ENCODE measurements at regions not wholly inside any gene's neighbourhood (a gene's known extent, or its start where the extent isn't known, plus 50 kb on each side); places are given as distances from the start of the nearest gene placed in this dataset.
"Not testable (repeated sequence)": the region's sequence is repeated elsewhere in the genome, so short reads cannot be mapped to it uniquely, and the experiment has no call there.

DNA sequence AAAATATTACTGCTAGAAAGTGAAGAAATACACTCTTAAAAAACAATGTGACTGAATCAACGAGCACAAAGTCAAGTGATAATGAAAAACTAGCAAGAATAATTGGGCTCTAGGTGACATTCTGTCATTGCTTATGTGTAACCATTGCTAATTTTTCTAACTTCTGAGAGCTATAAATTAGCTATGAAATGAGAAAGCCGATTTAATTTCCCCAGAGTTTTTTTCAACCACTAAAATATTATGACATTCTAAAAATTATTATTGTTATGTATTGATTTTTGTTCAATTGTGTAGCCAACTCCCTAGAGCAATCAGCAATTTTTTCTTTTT is 458.6 kb upstream of the ATXN8OS start:
- no peak for DNase-seq

DNA sequence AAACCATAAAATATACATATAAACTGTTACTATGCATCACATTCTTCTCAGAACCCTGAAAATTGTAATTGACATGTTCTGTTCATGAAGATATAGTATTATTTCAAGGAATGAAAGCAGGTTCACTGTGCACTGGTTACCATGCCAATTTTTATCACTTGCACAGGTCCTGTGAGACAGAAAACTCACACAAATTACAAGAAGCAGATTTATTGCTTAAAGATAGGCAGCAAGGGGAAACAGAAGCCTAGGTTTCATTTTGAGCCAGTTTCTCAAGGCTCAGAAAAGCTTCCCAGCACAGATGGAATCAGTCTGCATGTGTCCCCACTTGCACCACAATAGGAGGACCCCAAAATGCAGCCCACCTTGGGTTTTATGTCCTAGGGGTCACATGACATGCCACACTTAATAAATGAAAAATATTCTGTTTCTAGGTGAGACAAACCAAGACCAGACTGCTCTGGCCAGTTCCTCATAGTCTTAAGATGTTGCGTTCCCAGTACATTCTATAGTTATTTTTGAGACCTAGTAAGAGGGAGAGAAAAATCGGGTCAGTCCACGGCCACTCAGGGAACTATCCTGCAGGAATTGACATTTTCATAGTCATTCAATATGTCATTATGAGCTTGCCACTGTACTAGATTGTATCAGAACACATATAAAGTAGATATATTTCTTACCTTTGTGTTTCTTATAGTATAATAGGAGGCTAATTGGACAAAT is 459.1 kb upstream of the ATXN8OS start:
- DNase-seq, result no peak

DNA sequence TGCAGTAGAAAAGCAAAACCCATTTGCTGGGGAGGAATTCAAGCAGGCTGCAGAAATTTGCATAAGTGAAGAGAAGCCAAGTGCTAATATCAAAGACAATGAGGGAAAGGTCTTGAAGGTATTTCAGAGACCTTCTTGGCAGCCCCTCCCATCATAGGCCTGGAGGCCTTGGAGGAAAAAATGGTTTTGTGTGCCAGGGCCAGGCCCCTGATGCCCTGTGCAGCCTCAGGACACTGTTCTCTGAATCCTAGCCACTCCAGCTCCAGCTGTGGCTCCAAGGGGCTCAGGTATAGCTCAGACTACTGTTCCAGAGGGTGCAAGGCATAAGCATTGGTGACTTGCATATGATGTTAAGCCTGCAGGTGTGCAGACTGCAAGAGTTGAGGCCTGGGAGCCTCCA is 463.2 kb upstream of the ATXN8OS start:
- DNase-seq, result no peak

DNA sequence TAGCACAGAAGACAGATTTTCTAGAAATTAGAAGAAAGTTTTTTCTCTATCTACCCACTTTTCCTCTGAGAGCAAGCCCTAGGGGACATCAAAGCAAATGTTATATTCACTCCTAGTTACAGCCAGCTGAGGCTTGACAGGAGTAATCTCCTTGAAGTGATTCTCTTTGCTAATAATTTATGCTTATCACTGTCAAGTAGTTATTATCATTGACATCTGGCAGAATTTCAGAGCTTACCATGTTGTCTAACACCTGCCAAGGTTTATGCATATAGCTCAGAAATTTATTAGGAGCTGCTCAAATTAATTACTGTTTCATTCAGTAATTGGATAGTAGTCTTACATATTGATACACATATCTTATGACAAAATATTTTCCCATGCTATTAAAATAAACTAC is 465.9 kb upstream of the ATXN8OS start:
- DNase-seq, result no peak

DNA sequence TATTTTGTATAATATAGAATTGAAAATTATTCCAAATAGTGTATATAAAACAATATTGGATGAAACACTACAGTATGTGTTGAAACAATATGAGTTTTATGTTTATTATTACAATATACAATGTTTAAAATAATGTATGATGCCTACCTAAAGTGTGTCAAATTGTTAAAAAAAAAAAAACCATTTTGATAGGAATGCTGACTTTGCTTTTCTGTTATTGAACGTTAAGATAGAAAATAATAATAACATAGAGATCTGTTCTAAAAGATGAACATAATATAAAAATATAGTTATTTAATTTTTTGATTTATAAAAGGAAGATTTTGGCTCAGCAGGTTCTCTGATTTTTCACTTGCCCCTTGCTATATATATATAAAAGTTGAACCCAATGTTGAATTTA is 474.6 kb upstream of the ATXN8OS start:
- DNase-seq, result no peak

DNA sequence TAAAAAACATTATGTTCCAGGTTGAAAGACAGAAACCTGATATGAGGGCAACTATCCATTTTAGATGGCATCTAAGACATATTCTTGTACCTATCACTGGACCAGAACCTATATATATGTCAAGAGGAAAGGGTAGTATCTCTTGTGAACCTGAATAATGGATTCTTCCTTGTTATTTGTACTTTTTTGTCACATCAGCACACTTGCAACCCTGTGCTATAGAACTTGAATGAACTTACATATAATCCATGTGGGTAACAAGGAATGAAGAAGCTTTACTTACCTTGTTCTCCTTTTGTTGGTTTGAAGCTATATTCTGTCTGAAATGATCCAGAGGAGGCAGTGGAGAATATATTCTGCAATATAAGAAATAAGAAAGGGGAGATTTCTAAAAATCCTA is 483.7 kb upstream of the ATXN8OS start:
- DNase-seq, result no peak

DNA sequence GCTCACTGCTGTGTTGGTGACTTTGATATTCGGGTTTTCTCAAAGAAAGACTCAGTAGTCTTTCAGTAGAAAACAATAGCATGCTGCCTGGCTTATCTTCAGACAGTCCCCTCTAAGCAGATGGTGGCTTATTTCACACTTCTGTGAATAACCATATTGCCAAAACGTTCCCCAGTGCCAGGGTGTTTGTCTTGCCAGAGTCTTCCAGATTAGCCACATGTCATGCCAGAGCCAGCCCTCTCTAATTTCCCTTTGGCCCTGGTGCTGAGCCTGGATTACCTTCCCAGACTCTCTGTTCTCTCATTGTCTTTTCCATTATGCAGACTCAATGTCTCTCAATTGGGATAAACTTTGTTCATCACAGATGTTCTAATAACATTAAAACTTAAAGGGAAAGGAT is 488.0 kb upstream of the ATXN8OS start:
- DNase-seq, result no peak

DNA sequence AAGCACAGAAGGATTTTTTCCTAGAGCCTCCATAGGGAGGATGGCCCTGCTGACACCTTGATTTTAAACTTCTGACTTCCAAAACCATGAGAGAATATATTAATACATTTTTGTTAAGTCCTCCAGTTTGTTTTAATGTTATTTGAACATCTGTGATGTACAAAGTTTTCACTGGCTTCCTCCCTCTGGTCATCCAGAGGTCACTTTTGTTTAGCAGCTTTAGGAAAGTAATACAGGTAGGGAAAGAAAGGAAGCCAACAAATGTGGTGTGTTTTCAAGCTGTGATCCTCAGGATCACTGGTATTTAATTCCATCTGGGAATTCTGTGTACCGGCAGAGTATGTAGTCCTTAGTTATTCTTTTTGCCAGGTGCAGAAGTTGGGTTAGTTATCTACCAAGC is 488.8 kb upstream of the ATXN8OS start:
- no peak for DNase-seq

DNA sequence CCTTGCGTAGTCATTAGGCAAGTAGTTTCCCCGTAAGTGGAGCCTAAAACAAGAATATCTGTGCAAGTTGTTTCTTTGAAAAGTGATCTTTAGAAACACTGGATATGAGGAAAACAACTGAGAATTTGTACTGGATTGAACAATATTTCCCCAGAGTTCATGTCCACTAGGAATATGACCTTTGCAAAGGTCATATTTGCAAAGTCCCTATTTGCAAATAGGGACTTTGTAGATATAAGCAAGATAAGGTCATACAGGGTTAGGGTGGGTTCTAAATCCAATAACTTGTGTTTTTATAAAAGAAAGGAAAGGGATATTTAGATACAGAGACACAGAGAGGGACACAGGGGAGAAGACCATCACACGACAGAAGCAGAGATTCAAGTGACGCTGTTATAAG is 489.2 kb upstream of the ATXN8OS start:
- DNase-seq, result no peak

DNA sequence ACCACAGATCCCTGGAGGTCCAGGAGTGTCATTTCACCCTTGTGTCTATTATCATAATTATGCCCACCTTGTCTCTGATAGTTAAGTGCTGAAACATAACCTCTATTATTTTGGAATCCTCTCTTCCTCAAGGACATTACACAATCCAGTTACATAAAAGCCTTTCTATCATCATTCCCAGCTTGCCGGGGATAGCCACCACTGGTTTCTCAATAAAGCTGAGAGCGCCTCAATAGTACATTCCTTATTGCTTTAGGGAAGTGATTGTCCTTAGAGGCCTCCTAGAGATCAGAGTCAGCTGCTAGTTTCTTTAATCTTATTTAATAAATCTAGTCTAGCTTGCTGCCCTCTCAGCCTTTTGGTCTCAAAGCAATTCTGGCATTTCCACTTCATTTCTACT is 490.0 kb upstream of the ATXN8OS start:
- no peak for DNase-seq

DNA sequence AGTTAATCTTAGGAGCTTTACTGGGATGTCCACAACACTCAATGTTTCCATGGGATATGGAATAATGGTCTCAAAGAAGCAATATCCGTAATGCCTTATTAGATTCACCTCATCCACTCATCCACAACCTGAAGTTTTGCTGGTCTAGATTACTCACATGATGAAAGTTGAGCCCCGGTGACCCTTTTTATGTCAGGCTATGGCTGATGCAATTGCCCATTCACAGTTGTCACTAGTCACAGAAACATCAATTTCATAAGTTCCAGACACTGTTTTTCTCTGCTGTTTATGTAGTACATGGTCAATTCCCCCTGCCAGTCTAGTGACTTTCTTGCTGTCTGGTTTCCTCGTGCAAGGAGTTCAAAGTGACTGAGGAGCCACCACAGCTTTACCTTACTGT is 491.2 kb upstream of the ATXN8OS start:
- no peak for DNase-seq

DNA sequence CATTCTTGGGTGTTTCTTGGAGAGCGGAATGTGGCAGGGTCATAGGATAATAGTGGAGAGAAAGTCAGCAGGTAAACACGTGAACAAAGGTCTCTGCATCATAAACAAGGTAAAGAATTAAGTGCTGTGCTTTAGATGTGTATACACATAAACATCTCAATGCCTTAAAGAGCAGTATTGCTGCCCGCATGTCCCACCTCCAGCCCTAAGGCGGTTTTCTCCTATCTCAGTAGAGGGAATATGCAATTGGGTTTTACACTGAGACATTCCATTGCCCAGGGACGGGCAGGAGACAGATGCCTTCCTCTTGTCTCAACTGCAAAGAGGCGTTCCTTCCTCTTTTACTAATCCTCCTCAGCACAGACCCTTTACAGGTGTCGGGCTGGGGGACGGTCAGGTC is 492.6 kb upstream of the ATXN8OS start:
- DNase-seq, result not testable (repeated sequence)

DNA sequence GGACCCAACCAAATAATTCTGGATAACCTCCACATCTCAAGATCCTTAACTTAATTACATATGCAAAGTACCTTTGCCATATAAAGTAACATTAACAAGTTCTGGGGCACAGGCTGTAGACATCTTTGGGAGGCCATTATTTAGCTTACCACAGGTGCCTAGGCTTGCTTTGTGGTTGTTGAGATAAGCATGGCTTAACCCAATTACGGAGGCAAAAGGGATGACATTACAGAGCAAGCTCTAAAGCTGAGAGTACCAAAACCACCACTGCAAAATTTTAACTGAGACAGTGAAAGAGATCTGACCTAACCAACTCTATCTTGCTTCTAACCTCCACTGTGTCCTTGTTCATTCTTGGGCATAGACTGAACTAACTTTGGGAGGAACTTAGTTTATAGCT is 502.9 kb upstream of the ATXN8OS start:
- DNase-seq, result no peak

DNA sequence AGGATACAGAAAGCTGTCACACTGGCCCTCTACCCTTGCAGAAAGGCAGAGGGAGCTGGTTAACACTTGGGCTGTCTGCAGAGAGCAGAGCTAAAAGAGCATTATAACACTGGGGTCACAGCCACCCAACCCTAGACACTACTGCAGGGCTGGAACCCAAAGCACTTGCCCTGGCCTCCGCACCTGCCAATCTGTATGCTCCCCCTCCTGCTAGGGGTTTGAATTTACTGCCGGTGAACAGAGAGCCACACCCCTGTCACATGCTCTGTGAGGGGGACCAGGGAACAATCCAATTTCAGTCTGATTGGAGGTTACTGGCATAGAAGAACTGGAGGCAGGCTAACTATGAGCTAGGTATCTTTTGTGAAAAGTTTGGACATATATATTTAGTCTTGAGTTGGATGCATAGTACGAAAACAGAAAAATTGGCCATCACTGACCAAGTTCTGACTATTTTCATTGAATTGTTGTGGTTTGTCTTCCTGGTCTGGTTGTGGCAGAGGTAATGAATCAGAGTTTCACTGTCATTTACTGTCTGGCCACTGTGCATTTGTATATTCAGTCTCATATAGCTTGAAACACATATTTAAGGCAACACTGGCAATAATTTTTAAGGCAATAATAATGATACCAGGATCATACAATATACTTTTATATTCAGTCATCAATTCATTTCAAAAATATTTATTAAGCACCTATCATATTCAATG is 504.3 kb upstream of the ATXN8OS start:
- DNase-seq, result no peak

DNA sequence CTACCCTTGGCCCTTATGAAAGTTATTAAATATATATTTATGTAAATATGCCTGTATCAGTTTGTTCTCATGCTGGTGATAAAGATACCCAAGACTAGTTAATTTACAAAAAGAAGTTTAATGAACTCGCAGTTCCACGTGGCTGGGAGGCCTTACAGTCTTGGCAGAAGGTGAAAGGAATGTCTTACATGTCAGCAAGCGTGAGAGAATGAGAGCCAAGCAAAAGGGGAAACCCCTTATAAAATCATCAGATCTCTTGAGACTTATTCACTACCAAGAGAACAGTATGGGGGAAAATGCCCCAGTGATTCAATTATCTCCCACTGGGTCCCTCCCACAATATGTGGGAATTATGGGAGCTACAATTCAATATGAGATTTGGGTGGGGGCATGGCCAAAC is 506.0 kb upstream of the ATXN8OS start:
- no peak for DNase-seq

DNA sequence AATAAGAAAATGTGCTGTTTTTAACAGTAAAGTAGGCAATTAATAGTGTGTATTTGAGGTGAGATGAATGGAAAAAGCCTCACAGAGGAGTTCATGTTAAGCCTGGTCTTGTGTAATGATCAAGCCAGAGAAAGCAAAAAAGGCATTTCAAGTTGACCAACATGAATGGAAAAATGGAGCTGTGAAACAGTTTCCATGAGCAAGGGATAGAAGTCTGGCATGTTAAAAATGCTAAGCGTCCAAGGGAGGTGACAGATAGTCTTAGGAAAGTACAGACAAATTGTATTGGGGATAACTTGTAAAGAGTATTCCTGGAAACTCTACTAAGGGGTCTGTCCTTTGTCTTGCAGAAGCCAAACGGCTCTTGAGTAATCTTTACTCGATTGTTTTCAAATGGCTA is 506.8 kb upstream of the ATXN8OS start:
- no peak for DNase-seq

DNA sequence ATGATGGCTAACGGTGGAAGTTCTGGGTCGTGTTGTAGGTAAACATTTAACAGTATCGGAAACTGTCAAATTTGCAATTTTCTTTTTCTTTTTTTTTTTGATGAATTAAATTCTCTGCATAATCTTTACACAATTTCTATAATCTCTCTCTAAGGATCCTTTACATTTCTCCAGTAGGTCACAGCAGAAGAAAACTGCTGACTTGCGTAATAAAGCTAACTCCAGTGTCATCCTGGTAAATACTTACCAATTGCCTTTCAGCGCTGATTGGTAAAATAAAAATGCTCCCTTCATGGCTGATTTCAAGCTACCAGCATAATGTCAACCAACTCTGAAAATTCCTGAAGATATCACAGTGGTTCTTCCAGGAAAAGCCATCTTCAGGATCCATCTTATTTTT is 510.5 kb upstream of the ATXN8OS start:
- DNase-seq, result no peak

DNA sequence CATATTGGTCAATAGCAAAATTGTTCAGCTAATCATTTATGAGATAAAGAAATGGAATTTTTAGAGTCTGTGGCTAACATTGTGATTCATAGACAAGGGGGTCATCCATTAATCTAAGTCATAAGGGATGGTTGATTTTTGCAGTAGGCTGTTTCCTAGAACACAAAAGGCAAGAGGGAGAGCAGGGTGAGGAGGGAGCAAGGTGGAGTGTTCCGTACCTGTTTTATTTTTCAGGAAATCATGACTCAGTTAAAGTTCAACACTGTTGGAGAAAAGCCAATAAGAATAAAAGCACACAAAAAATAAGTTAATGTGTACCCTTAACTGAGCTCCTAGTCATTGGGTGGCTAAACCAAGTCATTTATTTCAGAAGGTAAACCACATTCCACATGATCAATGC is 512.4 kb upstream of the ATXN8OS start:
- DNase-seq, result no peak

DNA sequence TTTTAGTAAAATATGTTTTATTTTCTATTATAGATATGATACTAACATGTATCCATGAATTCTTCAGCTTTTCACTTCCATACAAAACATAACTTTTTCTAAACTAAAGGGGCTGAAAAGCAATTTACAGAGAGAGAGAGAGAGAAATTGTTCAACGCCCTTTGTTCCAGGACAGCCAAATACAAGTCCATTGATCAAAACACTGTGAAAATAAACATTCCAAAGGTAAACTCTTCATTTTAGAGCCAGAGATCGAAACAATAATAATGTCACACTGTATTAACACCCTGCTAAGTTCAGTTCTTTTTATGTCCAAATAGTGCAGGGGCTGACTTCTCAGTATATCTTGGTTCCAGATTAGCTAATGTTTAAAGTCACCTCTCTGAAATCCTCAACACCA is 516.2 kb upstream of the ATXN8OS start:
- no peak for DNase-seq

DNA sequence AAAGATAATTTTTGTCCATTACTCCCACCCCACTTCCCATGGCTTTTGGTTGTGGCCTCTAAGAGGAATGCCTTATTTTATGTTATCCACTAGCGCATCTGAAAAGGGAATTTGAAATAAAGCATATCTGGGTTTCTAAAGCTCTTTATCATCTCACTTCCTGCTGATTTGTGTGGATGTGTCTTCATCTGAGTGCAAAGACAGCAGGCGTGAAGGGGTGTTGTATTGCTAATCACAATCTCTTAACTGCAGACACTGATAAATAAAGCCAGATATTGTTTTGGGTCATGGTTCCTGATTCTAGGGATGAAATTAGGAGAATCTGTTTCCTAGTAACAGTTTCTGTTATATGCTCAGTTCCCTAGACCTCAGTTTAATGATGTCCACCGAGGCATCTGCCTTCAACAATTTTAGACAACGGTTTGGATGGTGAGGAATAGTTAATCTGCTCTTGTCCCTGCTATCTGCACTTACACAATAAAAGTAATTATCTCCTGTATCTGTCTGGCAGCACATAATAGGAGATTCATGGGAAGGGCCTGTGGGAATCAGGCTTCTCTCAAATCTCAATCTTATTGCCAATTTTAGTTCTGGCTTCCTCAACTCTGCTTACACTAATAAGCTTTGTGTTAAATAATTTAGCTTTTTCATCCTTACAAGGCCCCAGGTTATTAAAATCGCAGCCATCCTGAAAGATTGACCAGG is 517.9 kb upstream of the ATXN8OS start:
- DNase-seq, result no peak

DNA sequence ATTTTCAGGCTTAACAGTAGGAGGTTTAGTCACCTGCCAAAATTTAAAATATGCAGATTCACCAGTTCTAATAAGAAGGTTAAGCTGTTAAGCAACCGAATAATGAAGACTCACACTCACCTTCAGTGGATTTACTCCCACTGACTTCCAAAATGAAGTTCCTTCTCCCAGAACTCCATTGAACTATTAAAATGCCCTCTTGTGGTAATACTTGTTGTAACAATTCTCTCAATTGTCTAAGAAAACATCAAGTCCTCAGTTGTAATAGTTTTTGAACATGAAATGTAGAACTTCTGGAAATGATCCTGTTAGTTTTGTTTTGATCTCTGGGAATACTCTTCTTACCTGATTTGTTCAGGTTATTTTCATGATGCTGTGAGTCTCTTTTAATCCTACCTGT is 522.0 kb upstream of the ATXN8OS start:
- no peak for DNase-seq

DNA sequence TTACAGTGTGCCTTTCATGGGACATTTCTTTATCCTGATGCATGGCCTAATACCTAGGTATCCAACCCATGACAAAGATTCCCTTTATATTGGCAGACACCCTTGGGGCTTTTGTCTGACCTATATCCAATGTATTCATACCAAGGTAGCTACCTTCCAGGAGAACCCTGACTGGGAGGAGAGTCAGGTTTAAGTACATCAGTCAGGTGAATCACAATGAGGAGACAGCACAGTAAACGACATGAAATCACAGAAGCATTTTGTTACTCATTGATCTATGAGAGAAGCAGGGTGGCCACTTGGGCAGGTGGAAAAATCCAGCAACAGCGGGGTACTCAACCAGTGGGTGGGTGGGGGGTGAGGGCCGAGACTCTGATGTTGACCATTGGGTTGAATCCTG is 527.4 kb upstream of the ATXN8OS start:
- DNase-seq, result no peak

DNA sequence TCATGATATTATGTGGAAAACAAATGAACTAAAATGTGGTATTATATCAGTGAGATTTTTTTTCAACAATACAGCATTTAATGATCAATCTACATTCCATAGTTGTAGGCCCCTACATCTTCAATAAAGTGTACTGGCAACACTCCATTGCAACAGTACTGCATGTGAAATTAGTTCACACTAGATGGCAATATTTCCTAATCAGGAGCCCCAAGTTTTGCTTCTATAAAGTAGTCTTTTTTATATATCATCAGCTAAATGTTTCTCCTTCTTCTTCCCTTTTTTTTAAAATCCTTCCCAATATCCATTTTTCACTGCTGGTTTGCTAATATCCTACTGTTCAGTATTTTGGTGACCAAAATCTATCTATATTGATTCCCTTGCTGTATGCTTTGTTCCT is 528.3 kb upstream of the ATXN8OS start:
- no peak for DNase-seq

DNA sequence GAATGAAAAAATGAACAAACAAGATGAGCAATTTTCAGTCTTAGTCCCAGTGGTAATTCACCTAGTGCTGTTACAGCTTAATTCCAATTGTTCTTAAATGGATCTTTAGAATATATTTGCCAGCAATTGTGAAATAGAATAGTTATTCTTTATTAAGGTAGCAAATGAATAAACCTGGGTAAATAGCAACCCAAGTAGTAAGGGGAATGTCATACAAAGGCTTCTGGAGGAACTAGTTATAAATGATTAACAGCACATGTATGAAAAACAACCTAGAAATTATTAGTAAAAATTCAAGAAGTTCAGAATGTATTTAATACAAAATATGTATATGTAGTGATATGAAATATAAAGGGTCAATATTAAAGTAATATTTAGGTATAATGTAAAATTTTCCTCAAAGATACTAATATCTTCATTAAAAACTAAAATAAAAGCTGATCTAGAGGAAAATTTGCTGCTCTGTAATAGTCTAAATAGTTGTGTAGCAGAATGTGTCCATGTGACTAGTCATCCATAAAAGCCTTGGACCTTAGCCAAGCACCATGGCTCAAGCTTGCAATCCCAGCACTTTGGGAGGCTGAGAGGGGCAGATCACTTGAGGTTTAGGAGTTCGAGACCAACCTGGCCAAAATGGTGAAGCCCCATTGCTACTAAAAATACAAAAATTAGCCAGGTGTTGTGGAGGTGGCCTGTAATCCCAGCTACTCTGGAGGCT is 535.9 kb upstream of the ATXN8OS start:
- no peak for DNase-seq

Data from fibroblast of skin of right biceps (primary cell).